ENCODE measurements at regions not wholly inside any gene's neighbourhood (a gene's known extent, or its start where the extent isn't known, plus 50 kb on each side); places are given as distances from the start of the nearest gene placed in this dataset.

- Mint-ChIP-seq H3K4me1 (ENCODE audit: low read depth) (peaks cover 7% of the 10 kb centered on the region), H3K27me3 (ENCODE audit: low read depth) (no peaks in the 10 kb centered on the region), H3K27ac (ENCODE audit: unreplicated experiment) (no peak overlapping the region), H3K9me3 (ENCODE audit: low read depth) (no peaks in the 10 kb centered on the region), H3K4me3 (ENCODE audit: unreplicated experiment) (peak overlapping the region; percentile 43), H3K36me3 (ENCODE audit: low read depth) (no peaks in the 10 kb centered on the region)
- no peak for DNase-seq (ENCODE audit: low spot score)
- TF ChIP-seq CTCF (IDR thresholded peaks at IDR 0.05) = no peak
Measured at GRCh38 chr1:43067977-43068751, 103.9 kb downstream of the EBNA1BP2 start.

- Mint-ChIP-seq H3K36me3 (ENCODE audit: low read depth) (no peaks in the 10 kb centered on the region), H3K4me3 (ENCODE audit: unreplicated experiment) (no peak overlapping the region), H3K27me3 (ENCODE audit: low read depth) (no peaks in the 10 kb centered on the region), H3K4me1 (ENCODE audit: low read depth) (peaks cover 7% of the 10 kb centered on the region), H3K27ac (ENCODE audit: unreplicated experiment) (no peak overlapping the region), H3K9me3 (ENCODE audit: low read depth) (no peaks in the 10 kb centered on the region)
- TF ChIP-seq CTCF (IDR thresholded peaks at IDR 0.05) = no peak
- DNase-seq (ENCODE audit: low spot score) = no peak
Measured at GRCh38 chr1:43067233-43067745, 104.8 kb downstream of the EBNA1BP2 start.

GRCh38 chr1:43066578-43066977 is 105.5 kb downstream of the EBNA1BP2 start:
- no peak for TF ChIP-seq CTCF (IDR thresholded peaks at IDR 0.05)
- no peak overlapping the region for H3K27ac Mint-ChIP-seq (ENCODE audit: unreplicated experiment)
- no peaks in the 10 kb centered on the region for H3K9me3 Mint-ChIP-seq (ENCODE audit: low read depth)
- H3K4me1 Mint-ChIP-seq (ENCODE audit: low read depth) = peaks cover 7% of the 10 kb centered on the region
- H3K36me3 Mint-ChIP-seq (ENCODE audit: low read depth) = no peaks in the 10 kb centered on the region
- no peak overlapping the region for H3K4me3 Mint-ChIP-seq (ENCODE audit: unreplicated experiment)
- H3K27me3 Mint-ChIP-seq (ENCODE audit: low read depth) = no peaks in the 10 kb centered on the region
- no peak for DNase-seq (ENCODE audit: low spot score)

GRCh38 chr1:43065616-43066399 is 106.3 kb downstream of the EBNA1BP2 start:
- Mint-ChIP-seq H3K36me3 (ENCODE audit: low read depth) (no peaks in the 10 kb centered on the region), H3K9me3 (ENCODE audit: low read depth) (no peaks in the 10 kb centered on the region), H3K27ac (ENCODE audit: unreplicated experiment) (no peak overlapping the region), H3K4me3 (ENCODE audit: unreplicated experiment) (no peak overlapping the region), H3K27me3 (ENCODE audit: low read depth) (no peaks in the 10 kb centered on the region), H3K4me1 (ENCODE audit: low read depth) (peaks cover 7% of the 10 kb centered on the region)
- DNase-seq (ENCODE audit: low spot score) = no peak
- no peak for TF ChIP-seq CTCF (IDR thresholded peaks at IDR 0.05)

- H3K27ac Mint-ChIP-seq (ENCODE audit: unreplicated experiment) = no peak overlapping the region
- TF ChIP-seq CTCF (IDR thresholded peaks at IDR 0.05) = no peak
- H3K9me3 Mint-ChIP-seq (ENCODE audit: low read depth) = no peaks in the 10 kb centered on the region
- H3K4me1 Mint-ChIP-seq (ENCODE audit: low read depth) = peaks cover 8% of the 10 kb centered on the region
- H3K36me3 Mint-ChIP-seq (ENCODE audit: low read depth) = no peaks in the 10 kb centered on the region
- no peak overlapping the region for H3K4me3 Mint-ChIP-seq (ENCODE audit: unreplicated experiment)
- no peaks in the 10 kb centered on the region for H3K27me3 Mint-ChIP-seq (ENCODE audit: low read depth)
- no peak for DNase-seq (ENCODE audit: low spot score)
Measured at GRCh38 chr1:43065191-43065590, 106.5 kb upstream of the SLC2A1 start.

All from chondrocyte (in vitro differentiated cells).